Epithelial cell of proximal tubule (primary cell): ENCODE measurements at regions not wholly inside any gene's neighbourhood (a gene's known extent, or its start where the extent isn't known, plus 50 kb on each side); places are given as distances from the start of the nearest gene placed in this dataset.
"Not testable (repeated sequence)": the region's sequence is repeated elsewhere in the genome, so short reads cannot be mapped to it uniquely, and the experiment has no call there.

ENCODE experiments used
- DNase-seq: peaks from one replicate; pipeline ENCODE4 v3.0.0-alpha.2; 2011; ENCODE audit warnings: low read depth
- H3K4me3 ChIP-seq: 2 replicates; pipeline ENCODE4 v1.5.1; 2011; ENCODE audit warnings: low read depth, mild to moderate bottlenecking, low read length
- CTCF ChIP-seq: conservative IDR thresholded peaks from 2 replicates; pipeline ENCODE4 v1.5.1; 2012; ENCODE audit warnings: low read depth, mild to moderate bottlenecking, low read length

GRCh38 chr6:147991961-147992360 is 350.7 kb upstream of the SASH1 start:
- DNase-seq = no peak
- TF ChIP-seq CTCF = no peak
- H3K4me3 ChIP-seq = no peak overlapping the region

- TF ChIP-seq CTCF = no peak
- no peak for DNase-seq
- no peak overlapping the region for H3K4me3 ChIP-seq
Measured at GRCh38 chr6:147999001-147999540, 343.6 kb upstream of the SASH1 start.

- no peak for DNase-seq
- TF ChIP-seq CTCF = no peak
- H3K4me3 ChIP-seq = no peak overlapping the region
Measured at GRCh38 chr6:148001844-148002642, 340.6 kb upstream of the SASH1 start.

- DNase-seq = no peak
- H3K4me3 ChIP-seq = no peak overlapping the region
- TF ChIP-seq CTCF = no peak
Measured at GRCh38 chr6:148004651-148005050, 338.0 kb upstream of the SASH1 start.

GRCh38 chr6:148005806-148006205 is 336.8 kb upstream of the SASH1 start:
- H3K4me3 ChIP-seq = no peak overlapping the region
- no peak for TF ChIP-seq CTCF
- DNase-seq = no peak

- H3K4me3 ChIP-seq, DNase-seq: not testable (repeated sequence)
Measured at GRCh38 chr6:148010516-148010915, 332.1 kb upstream of the SASH1 start.

- H3K4me3 ChIP-seq = no peak overlapping the region
- DNase-seq = no peak
- no peak for TF ChIP-seq CTCF
Measured at GRCh38 chr6:148016013-148016412, 326.6 kb upstream of the SASH1 start.
